HepG2 (cell line): ENCODE measurements at regions not wholly inside any gene's neighbourhood (a gene's known extent, or its start where the extent isn't known, plus 50 kb on each side); places are given as distances from the start of the nearest gene placed in this dataset.
"Not testable (repeated sequence)": the region's sequence is repeated elsewhere in the genome, so short reads cannot be mapped to it uniquely, and the experiment has no call there.

ENCODE experiments used
- ATAC-seq: fragments of 200-7000 bp; cut with Tn5 transposase; 3 replicates; pipeline ENCODE4 v1.9.1; 2020; ENCODE audit warnings: mild to moderate bottlenecking, moderate library complexity
- BruUV-seq: library from RNA; stranded (reverse); fragments of 400-500 nt; replicated peaks from 2 replicates; lab custom pipeline; 2021; lab: Mats Ljungman, UMichigan
- CTCF ChIA-PET: fragments of 300-600 bp; formaldehyde crosslinking; extraction: SDS; loops from one replicate; lab custom pipeline; 2021; ENCODE audit warnings: low total read pairs, inconsistent platforms, low intra/inter-chr PET ratio; lab: Yijun Ruan, JAX
- POLR2A ChIA-PET: fragments of 350-600 bp; sonication (Branson Sonifier 250); formaldehyde crosslinking; loops from one replicate; lab custom pipeline; 2020; ENCODE audit warnings: antibody characterized with exemption, inconsistent platforms; lab: Yijun Ruan, JAX
- DNase-seq: peaks from one replicate; pipeline ENCODE4 v3.0.0-alpha.2; 2015; ENCODE audit warnings: low spot score
- FAIRE-seq: peaks from 3 replicates; lab custom pipeline; 2011; peaks lifted over from hg19 to GRCh38; lab: Jason Lieb, UNC
- H2AFZ ChIP-seq: one replicate; pipeline ENCODE4 v1.6.1; 2011; ENCODE audit warnings: low read length, inconsistent platforms
- H3K27ac ChIP-seq: fragments of 300-600 bp; 3 replicates; pipeline ENCODE4 v1.8.0; 2011; ENCODE audit warnings: mixed run types, mild to moderate bottlenecking, mixed read lengths, low read length, inconsistent platforms; ENCODE audit not compliant: insufficient read depth; ENCODE audit errors: extremely low read length
- H3K27me3 ChIP-seq, 2 experiments: fragments of 200-600 bp in 1 of 2; 2 replicates in 1 of 2; 3 replicates in 1 of 2; pipeline versions ENCODE4 v1.6.0 to v1.8.0; 2011; ENCODE audit warnings: low read length in 2 of 2, mild to moderate bottlenecking in 2 of 2, moderate library complexity in 2 of 2, inconsistent platforms in 1 of 2; ENCODE audit not compliant: insufficient read depth in 2 of 2, control insufficient read depth in 1 of 2
- H3K36me3 ChIP-seq, 2 experiments: fragments of 200-600 bp in 1 of 2; replicated peaks in 1 of 2; 2 replicates in 1 of 2; 3 replicates in 1 of 2; pipeline versions ENCODE4 v1.5.1 to v1.8.0; 2011; ENCODE audit warnings: low read length in 2 of 2, inconsistent platforms in 1 of 2; ENCODE audit not compliant: insufficient read depth in 2 of 2, control insufficient read depth in 1 of 2
- H3K4me1 ChIP-seq: 2 replicates; pipeline ENCODE4 v1.5.1; 2012; ENCODE audit warnings: low read length, inconsistent platforms; ENCODE audit not compliant: insufficient read depth
- H3K4me2 ChIP-seq: 2 replicates; pipeline ENCODE4 v1.6.0; 2011; ENCODE audit warnings: low read depth, low read length, inconsistent platforms
- H3K4me3 ChIP-seq, 3 experiments: fragments of 200-600 bp in 1 of 3; sonication (generic), shearing (Covaris generic) in 1 of 3; replicated peaks in 1 of 3; 2 replicates each; pipeline ENCODE4 v1.5.1; 2011 to 2016; ENCODE audit warnings: low read length in 3 of 3, inconsistent platforms in 2 of 3, low read depth in 2 of 3, mild to moderate bottlenecking in 2 of 3, control low read depth in 1 of 3, mixed read lengths in 1 of 3; ENCODE audit not compliant: insufficient read depth in 1 of 3
- H3K79me2 ChIP-seq: one replicate; pipeline ENCODE4 v1.6.1; 2011; ENCODE audit warnings: low read length, inconsistent platforms; ENCODE audit not compliant: insufficient read depth
- H3K9ac ChIP-seq: 2 replicates; pipeline ENCODE4 v1.6.0; 2011; ENCODE audit warnings: mild to moderate bottlenecking, low read depth, low read length, inconsistent platforms; ENCODE audit not compliant: insufficient read depth
- H3K9me3 ChIP-seq: 2 replicates; pipeline ENCODE4 v1.5.1; 2012; ENCODE audit warnings: mild to moderate bottlenecking, low read length
- H4K20me1 ChIP-seq: 2 replicates; pipeline ENCODE4 v1.6.0; 2011; ENCODE audit warnings: inconsistent platforms, mild to moderate bottlenecking, low read length, moderate library complexity; ENCODE audit not compliant: insufficient read depth
- CEBPB ChIP-seq: IDR thresholded peaks from 2 replicates; pipeline ENCODE4 v1.6.1; 2011; ENCODE audit warnings: low read depth, low read length, improper control_type of control experiment, borderline replicate concordance
- MAFK ChIP-seq, 2 experiments: IDR thresholded peaks in 1 of 2; conservative IDR thresholded peaks in 1 of 2; 2 replicates each; pipeline ENCODE4 v1.6.1; 2011; ENCODE audit warnings: improper control_type of control experiment in 2 of 2, low read length in 2 of 2
- ZNF274 ChIP-seq: sonication (generic); formaldehyde crosslinking; IDR thresholded peaks from 2 replicates; pipeline ENCODE4 v1.5.1; 2020; ENCODE audit warnings: mild to moderate bottlenecking, missing genetic modification reagents
- ZSCAN31 ChIP-seq: sonication (generic); formaldehyde crosslinking; IDR thresholded peaks from 2 replicates; pipeline ENCODE4 v1.5.0; 2020; ENCODE audit warnings: low read depth, mild to moderate bottlenecking, missing genetic modification reagents
- WGBS: methylation state at CpG from one replicate; pipeline ENCODE4 v1.1.6; 2017; ENCODE audit warnings: low lambda C conversion rate; 5-methylcytosine and 5-hydroxymethylcytosine counted together
- in situ Hi-C: cut with HindIII; loops from 2 replicates; pipeline ENCODE4 v1.10.0; 2017; ENCODE audit warnings: low pct_unique_long_range_greater_than_20kb; ENCODE audit not compliant: extremely low pct_ligation_motif_present
- intact Hi-C: fragments of 100-400 bp; cut with micrococcal nuclease; formaldehyde crosslinking; loops from one replicate; pipeline ENCODE4 v1.10.0; 2022; ENCODE audit not compliant: unreplicated experiment

- no peak for TF ChIP-seq CEBPB
- TF ChIP-seq ZSCAN31 (CRISPR knock-in tag): no peak
- TF ChIP-seq, all 625 proteins: peak for 0
Measured at GRCh38 chr21:20469361-20469760, 528.8 kb upstream of the NCAM2 start (continued).

GRCh38 chr21:20486303-20486702, 511.9 kb upstream of the NCAM2 start:
- in situ Hi-C loops (no loop called here), intact Hi-C loops (no loop called here)
- no peak overlapping the region for H3K9ac ChIP-seq
- no TSS peak for BruUV-seq
- TF ChIP-seq ZNF274 (CRISPR knock-in tag) (no peak), MAFK (conservative IDR thresholded peaks at IDR 0.05 in 1 of 2, IDR thresholded peaks at IDR 0.05 in 1 of 2; ENCODE audit: low read length in 2 of 2) (peak; percentile 12 to 53; a peak in 3 of 4 replicates)
- H3K27ac ChIP-seq: no peak overlapping the region
- no peak for ATAC-seq
- no peak for DNase-seq
- no peak overlapping the region for H2AFZ ChIP-seq
- CTCF ChIA-PET: no interaction called here
- H3K79me2 ChIP-seq: no peaks in the 10 kb centered on the region
- H3K4me3 ChIP-seq: no peak overlapping the region
- FAIRE-seq: no peak
- H3K4me2 ChIP-seq: no peak overlapping the region
- H3K36me3 ChIP-seq: no peaks in the 10 kb centered on the region
- H4K20me1 ChIP-seq: no peaks in the 10 kb centered on the region
- H3K9me3 ChIP-seq: peaks cover 71% of the 10 kb centered on the region
- no peaks in the 10 kb centered on the region for H3K27me3 ChIP-seq
- POLR2A ChIA-PET: no interaction called here
- no peaks in the 10 kb centered on the region for H3K4me1 ChIP-seq

- POLR2A ChIA-PET, in situ Hi-C loops: not testable (repeated sequence)
- whole genome bisulfite sequencing: 0% methylated on average over 3 of the region's 3 CpGs
Measured at GRCh38 chr21:20502915-20503314, 495.3 kb upstream of the NCAM2 start.

More at GRCh38 chr21:20502915-20503314, 495.3 kb upstream of the NCAM2 start:
- DNase-seq, H3K27me3 ChIP-seq, H3K9ac ChIP-seq, intact Hi-C loops, H2AFZ ChIP-seq, H3K4me1 ChIP-seq, H3K4me3 ChIP-seq, H3K4me2 ChIP-seq, FAIRE-seq, CTCF ChIA-PET, ATAC-seq, H3K27ac ChIP-seq, H3K36me3 ChIP-seq, H3K79me2 ChIP-seq, H4K20me1 ChIP-seq, BruUV-seq: not testable (repeated sequence)
- peaks cover 100% of the 10 kb centered on the region for H3K9me3 ChIP-seq
